ENCODE measurements at regions not wholly inside any gene's neighbourhood (a gene's known extent, or its start where the extent isn't known, plus 50 kb on each side); places are given as distances from the start of the nearest gene placed in this dataset.

DNA sequence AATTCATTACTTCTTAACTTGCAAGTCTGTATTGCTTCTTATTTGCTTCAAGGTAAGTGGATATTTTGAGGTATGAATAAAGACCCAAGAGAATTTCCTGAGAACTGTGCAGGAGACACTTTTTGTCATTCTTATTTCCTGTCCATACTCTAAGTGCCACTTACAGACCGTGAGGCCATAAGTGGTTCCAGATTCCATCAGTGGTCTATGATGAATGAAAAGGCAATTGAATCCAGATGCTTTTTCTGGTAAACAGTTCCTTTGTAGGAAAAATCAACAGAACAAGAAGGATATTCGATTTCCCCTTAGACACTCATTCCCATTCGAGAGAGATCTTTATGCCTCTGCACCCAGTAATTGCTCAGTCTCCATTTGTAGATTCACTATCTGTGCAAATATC lies 58.3 kb upstream of the PDE10A start:
- Histone ChIP-seq H3K4me1 (ENCODE audit: control insufficient read depth in 4 of 4, insufficient read depth in 4 of 4, low read length in 3 of 4) (no peaks in the 10 kb centered on the region), H3K9me3 (ENCODE audit: control insufficient read depth in 4 of 4, low read length in 3 of 4) (no peaks in the 10 kb centered on the region), H3K27me3 (ENCODE audit: control insufficient read depth in 4 of 4, insufficient read depth in 4 of 4, low read length in 3 of 4) (no peaks in the 10 kb centered on the region), H3K36me3 (ENCODE audit: control insufficient read depth in 4 of 4, insufficient read depth in 3 of 4, low read depth in 1 of 4, low read length in 3 of 4) (no peaks in the 10 kb centered on the region), H3K4me3 (ENCODE audit: low read depth in 1 of 3, low read length in 3 of 3) (no peak overlapping the region), H3K27ac (ENCODE audit: low read depth in 1 of 2, low read length in 2 of 2) (no peak overlapping the region), H3K9ac (ENCODE audit: low read depth in 1 of 2, low read length in 2 of 2) (no peak overlapping the region)
- no peak for DNase-seq (ENCODE audit: low spot score)
- 79% methylated on average over 3 of the region's 3 CpGs for WGBS
- TF ChIP-seq JUND (IDR thresholded peaks at IDR 0.05) = no peak
- TF ChIP-seq RAD21 (IDR thresholded peaks at IDR 0.05) = no peak

DNA sequence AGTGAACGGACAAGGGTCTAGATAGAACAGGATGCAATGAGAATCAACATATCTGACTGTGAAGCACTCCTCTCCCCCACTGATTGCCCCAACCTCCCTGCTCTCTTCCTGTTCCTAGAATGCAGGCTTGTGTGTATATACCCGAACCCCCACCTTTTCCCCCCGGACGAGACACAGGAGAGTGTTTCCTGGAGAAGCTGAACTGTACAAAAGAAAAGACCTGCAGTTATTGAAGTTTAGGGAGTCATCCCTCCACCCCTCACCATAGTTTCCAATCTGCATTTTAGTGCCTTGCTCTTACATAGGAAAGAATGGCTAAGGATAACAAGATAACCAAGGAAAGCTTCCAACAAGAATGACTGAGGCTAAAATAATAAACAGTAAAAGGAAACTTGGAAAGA lies 55.5 kb upstream of the PDE10A start:
- WGBS = 19% methylated on average over 4 of the region's 4 CpGs
- Histone ChIP-seq H3K9ac (ENCODE audit: low read depth in 1 of 2, low read length in 2 of 2) (no peak overlapping the region), H3K9me3 (ENCODE audit: control insufficient read depth in 4 of 4, low read length in 3 of 4) (no peaks in the 10 kb centered on the region), H3K27me3 (ENCODE audit: control insufficient read depth in 4 of 4, insufficient read depth in 4 of 4, low read length in 3 of 4) (peaks cover 0 to 4% (median 0%) of the 10 kb centered on the region in 4 donors), H3K4me3 (ENCODE audit: low read depth in 1 of 3, low read length in 3 of 3) (no peak overlapping the region), H3K4me1 (ENCODE audit: control insufficient read depth in 4 of 4, insufficient read depth in 4 of 4, low read length in 3 of 4) (no peaks in the 10 kb centered on the region), H3K36me3 (ENCODE audit: control insufficient read depth in 4 of 4, insufficient read depth in 3 of 4, low read depth in 1 of 4, low read length in 3 of 4) (no peaks in the 10 kb centered on the region), H3K27ac (ENCODE audit: low read depth in 1 of 2, low read length in 2 of 2) (no peak overlapping the region)
- TF ChIP-seq, protein P1, sequence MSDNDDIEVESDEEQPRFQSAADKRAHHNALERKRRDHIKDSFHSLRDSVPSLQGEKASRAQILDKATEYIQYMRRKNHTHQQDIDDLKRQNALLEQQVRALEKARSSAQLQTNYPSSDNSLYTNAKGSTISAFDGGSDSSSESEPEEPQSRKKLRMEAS (IDR thresholded peaks at IDR 0.05) = no peak
- TF ChIP-seq, protein P2, sequence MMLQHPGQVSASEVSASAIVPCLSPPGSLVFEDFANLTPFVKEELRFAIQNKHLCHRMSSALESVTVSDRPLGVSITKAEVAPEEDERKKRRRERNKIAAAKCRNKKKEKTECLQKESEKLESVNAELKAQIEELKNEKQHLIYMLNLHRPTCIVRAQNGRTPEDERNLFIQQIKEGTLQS (IDR thresholded peaks at IDR 0.05) = no peak
- TF ChIP-seq FOXA2 (IDR thresholded peaks at IDR 0.05) = no peak
- no peak for TF ChIP-seq EGR1 (IDR thresholded peaks at IDR 0.05; ENCODE audit: low read depth in 2 of 2)
- TF ChIP-seq NR2F2 (IDR thresholded peaks at IDR 0.05) = no peak
- no peak for TF ChIP-seq FOXA1 (IDR thresholded peaks at IDR 0.05)
- no peak for TF ChIP-seq RAD21 (IDR thresholded peaks at IDR 0.05)
- TF ChIP-seq JUND (IDR thresholded peaks at IDR 0.05) = no peak
- TF ChIP-seq YY1 (IDR thresholded peaks at IDR 0.05) = no peak
- TF ChIP-seq HNF4G (IDR thresholded peaks at IDR 0.05) = no peak
- TF ChIP-seq, protein P3, sequence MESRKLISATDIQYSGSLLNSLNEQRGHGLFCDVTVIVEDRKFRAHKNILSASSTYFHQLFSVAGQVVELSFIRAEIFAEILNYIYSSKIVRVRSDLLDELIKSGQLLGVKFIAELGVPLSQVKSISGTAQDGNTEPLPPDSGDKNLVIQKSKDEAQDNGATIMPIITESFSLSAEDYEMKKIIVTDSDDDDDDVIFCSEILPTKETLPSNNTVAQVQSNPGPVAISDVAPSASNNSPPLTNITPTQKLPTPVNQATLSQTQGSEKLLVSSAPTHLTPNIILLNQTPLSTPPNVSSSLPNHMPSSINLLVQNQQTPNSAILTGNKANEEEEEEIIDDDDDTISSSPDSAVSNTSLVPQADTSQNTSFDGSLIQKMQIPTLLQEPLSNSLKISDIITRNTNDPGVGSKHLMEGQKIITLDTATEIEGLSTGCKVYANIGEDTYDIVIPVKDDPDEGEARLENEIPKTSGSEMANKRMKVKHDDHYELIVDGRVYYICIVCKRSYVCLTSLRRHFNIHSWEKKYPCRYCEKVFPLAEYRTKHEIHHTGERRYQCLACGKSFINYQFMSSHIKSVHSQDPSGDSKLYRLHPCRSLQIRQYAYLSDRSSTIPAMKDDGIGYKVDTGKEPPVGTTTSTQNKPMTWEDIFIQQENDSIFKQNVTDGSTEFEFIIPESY (IDR thresholded peaks at IDR 0.05) = no peak
- TF ChIP-seq, protein P4, sequence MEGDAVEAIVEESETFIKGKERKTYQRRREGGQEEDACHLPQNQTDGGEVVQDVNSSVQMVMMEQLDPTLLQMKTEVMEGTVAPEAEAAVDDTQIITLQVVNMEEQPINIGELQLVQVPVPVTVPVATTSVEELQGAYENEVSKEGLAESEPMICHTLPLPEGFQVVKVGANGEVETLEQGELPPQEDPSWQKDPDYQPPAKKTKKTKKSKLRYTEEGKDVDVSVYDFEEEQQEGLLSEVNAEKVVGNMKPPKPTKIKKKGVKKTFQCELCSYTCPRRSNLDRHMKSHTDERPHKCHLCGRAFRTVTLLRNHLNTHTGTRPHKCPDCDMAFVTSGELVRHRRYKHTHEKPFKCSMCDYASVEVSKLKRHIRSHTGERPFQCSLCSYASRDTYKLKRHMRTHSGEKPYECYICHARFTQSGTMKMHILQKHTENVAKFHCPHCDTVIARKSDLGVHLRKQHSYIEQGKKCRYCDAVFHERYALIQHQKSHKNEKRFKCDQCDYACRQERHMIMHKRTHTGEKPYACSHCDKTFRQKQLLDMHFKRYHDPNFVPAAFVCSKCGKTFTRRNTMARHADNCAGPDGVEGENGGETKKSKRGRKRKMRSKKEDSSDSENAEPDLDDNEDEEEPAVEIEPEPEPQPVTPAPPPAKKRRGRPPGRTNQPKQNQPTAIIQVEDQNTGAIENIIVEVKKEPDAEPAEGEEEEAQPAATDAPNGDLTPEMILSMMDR (IDR thresholded peaks at IDR 0.05; ENCODE audit: low read depth, low read length, missing input control) = no peak
- no peak for TF ChIP-seq RXRA (IDR thresholded peaks at IDR 0.05)
- no peak for TF ChIP-seq HNF4A (conservative IDR thresholded peaks at IDR 0.05)
- no peak for TF ChIP-seq GABPA (IDR thresholded peaks at IDR 0.05 in 1 of 2, conservative IDR thresholded peaks at IDR 0.05 in 1 of 2)
- no peak for TF ChIP-seq TAF1 (conservative IDR thresholded peaks at IDR 0.05)
- TF ChIP-seq SP1 (IDR thresholded peaks at IDR 0.05) = no peak
- TF ChIP-seq, protein P5, sequence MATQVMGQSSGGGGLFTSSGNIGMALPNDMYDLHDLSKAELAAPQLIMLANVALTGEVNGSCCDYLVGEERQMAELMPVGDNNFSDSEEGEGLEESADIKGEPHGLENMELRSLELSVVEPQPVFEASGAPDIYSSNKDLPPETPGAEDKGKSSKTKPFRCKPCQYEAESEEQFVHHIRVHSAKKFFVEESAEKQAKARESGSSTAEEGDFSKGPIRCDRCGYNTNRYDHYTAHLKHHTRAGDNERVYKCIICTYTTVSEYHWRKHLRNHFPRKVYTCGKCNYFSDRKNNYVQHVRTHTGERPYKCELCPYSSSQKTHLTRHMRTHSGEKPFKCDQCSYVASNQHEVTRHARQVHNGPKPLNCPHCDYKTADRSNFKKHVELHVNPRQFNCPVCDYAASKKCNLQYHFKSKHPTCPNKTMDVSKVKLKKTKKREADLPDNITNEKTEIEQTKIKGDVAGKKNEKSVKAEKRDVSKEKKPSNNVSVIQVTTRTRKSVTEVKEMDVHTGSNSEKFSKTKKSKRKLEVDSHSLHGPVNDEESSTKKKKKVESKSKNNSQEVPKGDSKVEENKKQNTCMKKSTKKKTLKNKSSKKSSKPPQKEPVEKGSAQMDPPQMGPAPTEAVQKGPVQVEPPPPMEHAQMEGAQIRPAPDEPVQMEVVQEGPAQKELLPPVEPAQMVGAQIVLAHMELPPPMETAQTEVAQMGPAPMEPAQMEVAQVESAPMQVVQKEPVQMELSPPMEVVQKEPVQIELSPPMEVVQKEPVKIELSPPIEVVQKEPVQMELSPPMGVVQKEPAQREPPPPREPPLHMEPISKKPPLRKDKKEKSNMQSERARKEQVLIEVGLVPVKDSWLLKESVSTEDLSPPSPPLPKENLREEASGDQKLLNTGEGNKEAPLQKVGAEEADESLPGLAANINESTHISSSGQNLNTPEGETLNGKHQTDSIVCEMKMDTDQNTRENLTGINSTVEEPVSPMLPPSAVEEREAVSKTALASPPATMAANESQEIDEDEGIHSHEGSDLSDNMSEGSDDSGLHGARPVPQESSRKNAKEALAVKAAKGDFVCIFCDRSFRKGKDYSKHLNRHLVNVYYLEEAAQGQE (IDR thresholded peaks at IDR 0.05) = no peak
- DNase-seq (ENCODE audit: low spot score) = no peak
